Neural cell (in vitro differentiated cells): ENCODE measurements at regions not wholly inside any gene's neighbourhood (a gene's known extent, or its start where the extent isn't known, plus 50 kb on each side); places are given as distances from the start of the nearest gene placed in this dataset.

ENCODE experiments used
- TF ChIP-seq, protein P1 (sequence below): fragments of 450-650 bp; IDR thresholded peaks from 2 replicates; pipeline ENCODE4 v1.5.1; 2014; ENCODE audit warnings: antibody characterized with exemption, mild to moderate bottlenecking, moderate library complexity; ENCODE audit not compliant: poor library complexity, severe bottlenecking
- TF ChIP-seq, protein P2 (sequence below): IDR thresholded peaks from 2 replicates; pipeline ENCODE4 v1.6.1; 2012; ENCODE audit warnings: borderline replicate concordance

DNA sequence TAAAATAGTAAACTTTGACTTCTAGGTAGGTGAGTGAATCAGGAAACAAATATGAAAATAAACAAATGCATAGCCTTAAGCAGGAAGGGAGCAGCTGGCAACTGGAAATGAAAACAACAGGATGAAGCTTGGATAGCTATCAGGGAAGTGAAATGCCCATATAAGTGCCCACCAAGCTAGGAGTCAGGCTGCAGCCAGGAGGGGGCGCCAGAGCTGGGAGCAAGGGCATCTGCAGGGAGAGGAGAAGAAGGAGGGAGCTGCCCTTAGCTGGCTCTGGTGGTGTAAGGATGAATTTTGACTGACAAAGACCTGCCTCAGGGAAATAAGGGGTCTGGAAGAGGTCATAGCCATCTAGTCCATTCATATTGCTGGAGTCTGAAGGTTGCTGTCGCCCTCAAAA lies 298.3 kb downstream of the TDRD15 start:
- TF ChIP-seq, protein P1, sequence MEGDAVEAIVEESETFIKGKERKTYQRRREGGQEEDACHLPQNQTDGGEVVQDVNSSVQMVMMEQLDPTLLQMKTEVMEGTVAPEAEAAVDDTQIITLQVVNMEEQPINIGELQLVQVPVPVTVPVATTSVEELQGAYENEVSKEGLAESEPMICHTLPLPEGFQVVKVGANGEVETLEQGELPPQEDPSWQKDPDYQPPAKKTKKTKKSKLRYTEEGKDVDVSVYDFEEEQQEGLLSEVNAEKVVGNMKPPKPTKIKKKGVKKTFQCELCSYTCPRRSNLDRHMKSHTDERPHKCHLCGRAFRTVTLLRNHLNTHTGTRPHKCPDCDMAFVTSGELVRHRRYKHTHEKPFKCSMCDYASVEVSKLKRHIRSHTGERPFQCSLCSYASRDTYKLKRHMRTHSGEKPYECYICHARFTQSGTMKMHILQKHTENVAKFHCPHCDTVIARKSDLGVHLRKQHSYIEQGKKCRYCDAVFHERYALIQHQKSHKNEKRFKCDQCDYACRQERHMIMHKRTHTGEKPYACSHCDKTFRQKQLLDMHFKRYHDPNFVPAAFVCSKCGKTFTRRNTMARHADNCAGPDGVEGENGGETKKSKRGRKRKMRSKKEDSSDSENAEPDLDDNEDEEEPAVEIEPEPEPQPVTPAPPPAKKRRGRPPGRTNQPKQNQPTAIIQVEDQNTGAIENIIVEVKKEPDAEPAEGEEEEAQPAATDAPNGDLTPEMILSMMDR: peak; percentile 45
- TF ChIP-seq, protein P2, sequence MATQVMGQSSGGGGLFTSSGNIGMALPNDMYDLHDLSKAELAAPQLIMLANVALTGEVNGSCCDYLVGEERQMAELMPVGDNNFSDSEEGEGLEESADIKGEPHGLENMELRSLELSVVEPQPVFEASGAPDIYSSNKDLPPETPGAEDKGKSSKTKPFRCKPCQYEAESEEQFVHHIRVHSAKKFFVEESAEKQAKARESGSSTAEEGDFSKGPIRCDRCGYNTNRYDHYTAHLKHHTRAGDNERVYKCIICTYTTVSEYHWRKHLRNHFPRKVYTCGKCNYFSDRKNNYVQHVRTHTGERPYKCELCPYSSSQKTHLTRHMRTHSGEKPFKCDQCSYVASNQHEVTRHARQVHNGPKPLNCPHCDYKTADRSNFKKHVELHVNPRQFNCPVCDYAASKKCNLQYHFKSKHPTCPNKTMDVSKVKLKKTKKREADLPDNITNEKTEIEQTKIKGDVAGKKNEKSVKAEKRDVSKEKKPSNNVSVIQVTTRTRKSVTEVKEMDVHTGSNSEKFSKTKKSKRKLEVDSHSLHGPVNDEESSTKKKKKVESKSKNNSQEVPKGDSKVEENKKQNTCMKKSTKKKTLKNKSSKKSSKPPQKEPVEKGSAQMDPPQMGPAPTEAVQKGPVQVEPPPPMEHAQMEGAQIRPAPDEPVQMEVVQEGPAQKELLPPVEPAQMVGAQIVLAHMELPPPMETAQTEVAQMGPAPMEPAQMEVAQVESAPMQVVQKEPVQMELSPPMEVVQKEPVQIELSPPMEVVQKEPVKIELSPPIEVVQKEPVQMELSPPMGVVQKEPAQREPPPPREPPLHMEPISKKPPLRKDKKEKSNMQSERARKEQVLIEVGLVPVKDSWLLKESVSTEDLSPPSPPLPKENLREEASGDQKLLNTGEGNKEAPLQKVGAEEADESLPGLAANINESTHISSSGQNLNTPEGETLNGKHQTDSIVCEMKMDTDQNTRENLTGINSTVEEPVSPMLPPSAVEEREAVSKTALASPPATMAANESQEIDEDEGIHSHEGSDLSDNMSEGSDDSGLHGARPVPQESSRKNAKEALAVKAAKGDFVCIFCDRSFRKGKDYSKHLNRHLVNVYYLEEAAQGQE: no peak
